ENCODE measurements at regions not wholly inside any gene's neighbourhood (a gene's known extent, or its start where the extent isn't known, plus 50 kb on each side); places are given as distances from the start of the nearest gene placed in this dataset.

GRCh38 chr10:131724891-131725580 is 175.8 kb upstream of the PPP2R2D start:
- ATAC-seq (peak in 1 of 3 donors; percentile 16), DNase-seq (no peak)
- no peak overlapping the region for H3K4me3 Mint-ChIP-seq
- no peaks in the 10 kb centered on the region for H3K36me3 Mint-ChIP-seq
- no peak overlapping the region for H3K27ac Mint-ChIP-seq
- TF ChIP-seq CTCF (IDR thresholded peaks at IDR 0.05) = no peak
- Histone ChIP-seq H3K9me3 (ENCODE audit: control insufficient read depth, insufficient read depth, low read length) (no peaks in the 10 kb centered on the region), H3K27me3 (ENCODE audit: control insufficient read depth, insufficient read depth, low read length) (no peaks in the 10 kb centered on the region), H3K27ac (ENCODE audit: low read length) (no peak overlapping the region), H3K36me3 (ENCODE audit: control insufficient read depth, insufficient read depth, low read length) (no peaks in the 10 kb centered on the region), H3K4me1 (ENCODE audit: control insufficient read depth, insufficient read depth, low read length) (no peaks in the 10 kb centered on the region), H3K4me3 (ENCODE audit: low read length) (no peak overlapping the region)
- intact Hi-C loops (cut with micrococcal nuclease) = no loop called here
- peaks cover 6 to 13% of the 10 kb centered on the region in 2 donors for H3K4me1 Mint-ChIP-seq
- H3K27me3 Mint-ChIP-seq (ENCODE audit: low read depth in 2 of 2) = peaks cover 10 to 17% of the 10 kb centered on the region in 2 donors
- peaks cover 0 to 1% of the 10 kb centered on the region in 2 donors for H3K9me3 Mint-ChIP-seq
- 86% methylated on average over 17 of the region's 17 CpGs for WGBS (ENCODE audit: insufficient coverage)

DNA sequence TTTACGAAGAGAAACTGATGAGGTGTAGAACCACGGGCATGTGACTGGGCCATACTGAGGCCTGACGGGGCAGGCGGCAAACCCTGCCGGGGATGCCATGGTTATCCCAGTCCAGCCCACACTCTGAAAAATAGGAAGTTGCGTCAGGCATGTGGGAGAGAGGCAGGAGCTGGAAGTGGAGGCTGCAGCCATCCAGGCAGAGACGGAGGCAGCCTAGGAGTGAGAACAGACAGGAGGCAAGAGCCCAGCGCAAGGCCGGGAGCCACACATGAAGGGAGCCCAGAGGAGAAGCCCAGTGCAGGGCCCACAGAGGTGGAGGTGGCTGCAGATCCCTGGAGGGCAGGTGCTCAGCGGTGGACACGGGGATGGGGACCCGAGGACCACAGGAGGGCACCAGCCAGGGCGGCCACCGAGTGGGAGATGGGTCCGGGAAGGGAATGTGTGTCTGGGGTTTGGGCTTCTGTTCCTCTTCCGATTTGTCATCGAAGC is 175.2 kb upstream of the PPP2R2D start:
- Histone ChIP-seq H3K27ac (ENCODE audit: low read length) (no peak overlapping the region), H3K4me1 (ENCODE audit: control insufficient read depth, insufficient read depth, low read length) (no peaks in the 10 kb centered on the region), H3K36me3 (ENCODE audit: control insufficient read depth, insufficient read depth, low read length) (no peaks in the 10 kb centered on the region), H3K9me3 (ENCODE audit: control insufficient read depth, insufficient read depth, low read length) (no peaks in the 10 kb centered on the region), H3K4me3 (ENCODE audit: low read length) (no peak overlapping the region), H3K27me3 (ENCODE audit: control insufficient read depth, insufficient read depth, low read length) (no peaks in the 10 kb centered on the region)
- H3K9me3 Mint-ChIP-seq = no peaks in the 10 kb centered on the region
- no peak for TF ChIP-seq CTCF (IDR thresholded peaks at IDR 0.05)
- no peak for DNase-seq
- ATAC-seq = no peak
- H3K4me3 Mint-ChIP-seq = no peak overlapping the region
- no peaks in the 10 kb centered on the region for H3K36me3 Mint-ChIP-seq
- H3K27me3 Mint-ChIP-seq (ENCODE audit: low read depth in 2 of 2) = peaks cover 10 to 17% of the 10 kb centered on the region in 2 donors
- WGBS (ENCODE audit: insufficient coverage) = 92% methylated on average over 17 of the region's 17 CpGs
- H3K27ac Mint-ChIP-seq = no peak overlapping the region
- intact Hi-C loops (cut with micrococcal nuclease) = no loop called here
- H3K4me1 Mint-ChIP-seq = peaks cover 6 to 13% of the 10 kb centered on the region in 2 donors

DNA sequence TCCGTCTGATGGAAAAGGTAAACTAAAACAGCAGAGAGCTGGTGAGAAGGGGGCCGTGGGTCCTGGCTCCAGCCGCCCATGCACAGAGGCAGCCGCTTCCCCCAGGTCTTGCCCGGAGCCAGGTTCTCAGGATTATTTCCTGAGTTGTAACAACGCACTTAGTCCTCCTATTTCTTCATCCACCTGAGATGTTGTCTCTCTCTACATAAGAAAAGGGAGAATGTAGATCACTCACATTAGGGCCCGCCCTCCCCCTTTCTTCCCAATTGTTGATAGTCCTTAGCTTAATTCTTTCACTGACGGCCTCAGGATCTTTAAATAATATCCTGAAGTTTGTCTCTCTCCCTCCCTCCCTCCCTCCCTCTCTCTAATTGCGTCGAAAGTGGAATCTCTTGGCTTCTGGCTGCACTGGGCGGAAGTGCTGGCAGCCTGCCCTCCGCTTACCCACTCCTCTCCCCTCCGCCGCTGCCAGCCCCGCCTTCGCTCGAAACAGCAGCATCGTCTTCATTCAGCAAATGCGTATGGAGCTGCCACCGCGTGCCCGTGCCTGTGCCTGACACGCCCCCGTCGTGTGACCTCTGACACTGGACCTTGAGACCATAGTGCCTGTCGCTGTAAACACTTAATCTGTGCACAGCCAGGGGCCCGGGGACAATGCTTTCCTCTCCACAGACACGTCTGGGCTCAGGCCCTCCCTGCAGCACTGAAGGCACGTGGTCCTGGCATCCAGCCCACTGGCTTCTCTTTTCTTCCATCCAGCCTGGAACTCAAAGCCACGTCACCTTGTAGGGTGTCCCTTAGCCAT is 174.5 kb upstream of the PPP2R2D start:
- H3K36me3 ChIP-seq (ENCODE audit: control insufficient read depth, insufficient read depth, low read length) = no peaks in the 10 kb centered on the region
- H3K27ac ChIP-seq (ENCODE audit: low read length) = no peak overlapping the region
- WGBS (ENCODE audit: insufficient coverage) = 49% methylated on average over 30 of the region's 30 CpGs
- Mint-ChIP-seq H3K36me3 (no peaks in the 10 kb centered on the region), H3K27me3 (ENCODE audit: low read depth in 2 of 2) (peaks cover 10 to 17% of the 10 kb centered on the region in 2 donors), H3K4me3 (no peak overlapping the region), H3K4me1 (peaks cover 6 to 13% of the 10 kb centered on the region in 2 donors), H3K27ac (no peak overlapping the region), H3K9me3 (no peaks in the 10 kb centered on the region)
- no peaks in the 10 kb centered on the region for H3K27me3 ChIP-seq (ENCODE audit: control insufficient read depth, insufficient read depth, low read length)
- no peaks in the 10 kb centered on the region for H3K9me3 ChIP-seq (ENCODE audit: control insufficient read depth, insufficient read depth, low read length)
- H3K4me3 ChIP-seq (ENCODE audit: low read length) = no peak overlapping the region
- no peaks in the 10 kb centered on the region for H3K4me1 ChIP-seq (ENCODE audit: control insufficient read depth, insufficient read depth, low read length)
- DNase-seq (no peak), ATAC-seq (no peak)
- intact Hi-C loops (cut with micrococcal nuclease) = no loop called here
- TF ChIP-seq CTCF (IDR thresholded peaks at IDR 0.05) = no peak

All from natural killer cell (primary cell).